ENCODE measurements at regions not wholly inside any gene's neighbourhood (a gene's known extent, or its start where the extent isn't known, plus 50 kb on each side); places are given as distances from the start of the nearest gene placed in this dataset.
"Not testable (repeated sequence)": the region's sequence is repeated elsewhere in the genome, so short reads cannot be mapped to it uniquely, and the experiment has no call there.

- H3K9me3 ChIP-seq (replicated peaks); H3K4me3 ChIP-seq; H3K27ac ChIP-seq; H3K27me3 ChIP-seq; H3K36me3 ChIP-seq; DNase-seq; H3K4me1 ChIP-seq: not testable (repeated sequence)
These were observed 147.0 kb upstream of the ELL2 start for GRCh38 chr5:96108629-96109028.

- H3K4me3 ChIP-seq; H3K9me3 ChIP-seq (replicated peaks); DNase-seq; H3K27me3 ChIP-seq; H3K27ac ChIP-seq; H3K4me1 ChIP-seq; H3K36me3 ChIP-seq: not testable (repeated sequence)
These were observed 142.2 kb upstream of the ELL2 start for GRCh38 chr5:96103829-96104228.

- Histone ChIP-seq H3K9me3 (replicated peaks) (0 out of 2 replicates have a peak, but pooled peaks cover 3% of the 10 kb centered on the region), H3K27ac (no peak overlapping the region), H3K27me3 (no peaks in the 10 kb centered on the region)
These were observed 139.9 kb upstream of the ELL2 start for GRCh38 chr5:96101358-96102089.

GRCh38 chr5:96097488-96097887 is 135.8 kb upstream of the ELL2 start:
- H3K36me3 ChIP-seq; DNase-seq; H3K27me3 ChIP-seq; H3K27ac ChIP-seq; H3K4me3 ChIP-seq; H3K9me3 ChIP-seq (replicated peaks); H3K4me1 ChIP-seq: not testable (repeated sequence)

More at GRCh38 chr5:96101358-96102089, 139.9 kb upstream of the ELL2 start:
- no peak for DNase-seq
- no peaks in the 10 kb centered on the region for H3K4me1 ChIP-seq
- H3K4me3 ChIP-seq = no peak overlapping the region
- no peaks in the 10 kb centered on the region for H3K36me3 ChIP-seq

- H3K4me3 ChIP-seq = no peak overlapping the region
- no peaks in the 10 kb centered on the region for H3K4me1 ChIP-seq
- 0 out of 2 replicates have a peak, but pooled peaks cover 3% of the 10 kb centered on the region for H3K9me3 ChIP-seq (replicated peaks)
- no peak overlapping the region for H3K27ac ChIP-seq
- no peak for DNase-seq
- no peaks in the 10 kb centered on the region for H3K36me3 ChIP-seq
- H3K27me3 ChIP-seq = no peaks in the 10 kb centered on the region
These were observed 135.1 kb upstream of the ELL2 start for GRCh38 chr5:96096724-96097123.

GRCh38 chr5:96094904-96095303 is 133.3 kb upstream of the ELL2 start:
- H3K4me3 ChIP-seq = no peak overlapping the region
- H3K27ac ChIP-seq = no peak overlapping the region
- DNase-seq = no peak
- no peaks in the 10 kb centered on the region for H3K36me3 ChIP-seq
- H3K27me3 ChIP-seq = no peaks in the 10 kb centered on the region
- H3K9me3 ChIP-seq (replicated peaks) = 0 out of 2 replicates have a peak, but pooled peaks cover 3% of the 10 kb centered on the region
- H3K4me1 ChIP-seq = no peaks in the 10 kb centered on the region

- DNase-seq = no peak
- no peaks in the 10 kb centered on the region for H3K36me3 ChIP-seq
- no peak overlapping the region for H3K27ac ChIP-seq
- H3K4me3 ChIP-seq = no peak overlapping the region
- H3K27me3 ChIP-seq = no peaks in the 10 kb centered on the region
- H3K9me3 ChIP-seq (replicated peaks) = 0 out of 2 replicates have a peak, but pooled peaks cover 3% of the 10 kb centered on the region
- no peaks in the 10 kb centered on the region for H3K4me1 ChIP-seq
These were observed 132.3 kb upstream of the ELL2 start for GRCh38 chr5:96093890-96094381.

- 0 out of 2 replicates have a peak, but pooled peaks cover 3% of the 10 kb centered on the region for H3K9me3 ChIP-seq (replicated peaks)
- H3K27ac ChIP-seq = no peak overlapping the region
- no peaks in the 10 kb centered on the region for H3K27me3 ChIP-seq
- DNase-seq = peak in 1 of 2 experiments; percentile 15
- no peaks in the 10 kb centered on the region for H3K36me3 ChIP-seq
- H3K4me3 ChIP-seq = no peak overlapping the region
- no peaks in the 10 kb centered on the region for H3K4me1 ChIP-seq
These were observed 131.7 kb upstream of the ELL2 start for GRCh38 chr5:96093340-96093739.

- Histone ChIP-seq H3K27ac (no peak overlapping the region), H3K4me1 (no peaks in the 10 kb centered on the region), H3K27me3 (no peaks in the 10 kb centered on the region), H3K36me3 (no peaks in the 10 kb centered on the region), H3K4me3 (no peak overlapping the region), H3K9me3 (replicated peaks) (no peaks in the 10 kb centered on the region)
- DNase-seq = no peak
These were observed 130.2 kb upstream of the ELL2 start for GRCh38 chr5:96091874-96092273.

- Histone ChIP-seq H3K36me3 (no peaks in the 10 kb centered on the region), H3K4me1 (no peaks in the 10 kb centered on the region), H3K27me3 (no peaks in the 10 kb centered on the region), H3K9me3 (replicated peaks) (no peaks in the 10 kb centered on the region), H3K4me3 (no peak overlapping the region), H3K27ac (no peak overlapping the region)
- DNase-seq = peak; percentile 14 to 58
These were observed 128.6 kb upstream of the ELL2 start for GRCh38 chr5:96090215-96090614.

GRCh38 chr5:96088706-96089498 is 127.3 kb upstream of the ELL2 start:
- peak in 1 of 2 experiments; percentile 23 for DNase-seq
- H3K36me3 ChIP-seq = no peaks in the 10 kb centered on the region
- no peaks in the 10 kb centered on the region for H3K27me3 ChIP-seq
- H3K27ac ChIP-seq = no peak overlapping the region
- no peaks in the 10 kb centered on the region for H3K9me3 ChIP-seq (replicated peaks)
- H3K4me3 ChIP-seq = no peak overlapping the region
- H3K4me1 ChIP-seq = no peaks in the 10 kb centered on the region

- Histone ChIP-seq H3K27ac (no peak overlapping the region), H3K4me3 (no peak overlapping the region), H3K9me3 (replicated peaks) (no peaks in the 10 kb centered on the region), H3K36me3 (no peaks in the 10 kb centered on the region), H3K27me3 (no peaks in the 10 kb centered on the region), H3K4me1 (no peaks in the 10 kb centered on the region)
- DNase-seq = no peak
These were observed 126.3 kb upstream of the ELL2 start for GRCh38 chr5:96087939-96088338.

GRCh38 chr5:96084874-96085506 is 123.3 kb upstream of the ELL2 start:
- Histone ChIP-seq H3K27ac (no peak overlapping the region), H3K9me3 (replicated peaks) (no peaks in the 10 kb centered on the region), H3K27me3 (no peaks in the 10 kb centered on the region), H3K4me3 (no peak overlapping the region), H3K36me3 (no peaks in the 10 kb centered on the region), H3K4me1 (no peaks in the 10 kb centered on the region)
- DNase-seq = no peak

- Histone ChIP-seq H3K27me3 (no peaks in the 10 kb centered on the region), H3K4me1 (no peaks in the 10 kb centered on the region), H3K9me3 (replicated peaks) (no peaks in the 10 kb centered on the region), H3K36me3 (no peaks in the 10 kb centered on the region), H3K27ac (no peak overlapping the region), H3K4me3 (no peak overlapping the region)
- DNase-seq = no peak
These were observed 121.8 kb upstream of the ELL2 start for GRCh38 chr5:96083361-96083881.

Data from SJCRH30 (cell line).